ENCODE measurements at regions not wholly inside any gene's neighbourhood (a gene's known extent, or its start where the extent isn't known, plus 50 kb on each side); places are given as distances from the start of the nearest gene placed in this dataset.

- no peak for DNase-seq
- Histone ChIP-seq H3K4me3 (ENCODE audit: low read depth, low read length) (no peak overlapping the region), H3K27ac (no peak overlapping the region), H3K36me3 (replicated peaks) (no peaks in the 10 kb centered on the region), H3K27me3 (replicated peaks) (no peaks in the 10 kb centered on the region)
- in situ Hi-C loops (cut with HindIII; ENCODE audit: low pct_ligation_motif_present, low sequenced_read_pairs): no loop called here
- TF ChIP-seq, protein P1, sequence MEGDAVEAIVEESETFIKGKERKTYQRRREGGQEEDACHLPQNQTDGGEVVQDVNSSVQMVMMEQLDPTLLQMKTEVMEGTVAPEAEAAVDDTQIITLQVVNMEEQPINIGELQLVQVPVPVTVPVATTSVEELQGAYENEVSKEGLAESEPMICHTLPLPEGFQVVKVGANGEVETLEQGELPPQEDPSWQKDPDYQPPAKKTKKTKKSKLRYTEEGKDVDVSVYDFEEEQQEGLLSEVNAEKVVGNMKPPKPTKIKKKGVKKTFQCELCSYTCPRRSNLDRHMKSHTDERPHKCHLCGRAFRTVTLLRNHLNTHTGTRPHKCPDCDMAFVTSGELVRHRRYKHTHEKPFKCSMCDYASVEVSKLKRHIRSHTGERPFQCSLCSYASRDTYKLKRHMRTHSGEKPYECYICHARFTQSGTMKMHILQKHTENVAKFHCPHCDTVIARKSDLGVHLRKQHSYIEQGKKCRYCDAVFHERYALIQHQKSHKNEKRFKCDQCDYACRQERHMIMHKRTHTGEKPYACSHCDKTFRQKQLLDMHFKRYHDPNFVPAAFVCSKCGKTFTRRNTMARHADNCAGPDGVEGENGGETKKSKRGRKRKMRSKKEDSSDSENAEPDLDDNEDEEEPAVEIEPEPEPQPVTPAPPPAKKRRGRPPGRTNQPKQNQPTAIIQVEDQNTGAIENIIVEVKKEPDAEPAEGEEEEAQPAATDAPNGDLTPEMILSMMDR (IDR thresholded peaks at IDR 0.05; ENCODE audit: low read depth, low read length, missing control alignments): no peak
Observed at GRCh38 chr5:155898284-155898683, 428.7 kb upstream of the SGCD start.

DNA sequence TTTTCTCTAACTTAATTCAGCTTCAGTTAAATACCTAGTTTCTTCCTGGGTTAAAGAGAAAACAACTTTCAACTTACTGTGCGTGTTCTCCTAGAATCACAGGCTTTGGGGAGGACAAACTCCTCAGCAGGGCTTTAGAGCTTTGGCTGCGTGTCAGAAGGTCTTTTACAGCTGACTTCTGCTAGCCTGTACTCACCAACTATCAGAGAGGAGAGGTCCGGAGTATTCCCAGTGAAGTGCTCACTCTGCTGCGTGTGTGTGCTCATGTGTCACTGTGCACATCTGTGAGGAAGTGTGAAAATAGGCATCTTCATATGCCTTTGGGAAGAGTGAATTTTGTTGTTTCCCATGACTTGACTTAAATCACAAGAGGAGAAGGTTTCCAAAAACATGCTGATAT is 423.2 kb upstream of the SGCD start:
- no peak overlapping the region for H3K4me3 ChIP-seq (ENCODE audit: low read depth, low read length)
- no peaks in the 10 kb centered on the region for H3K36me3 ChIP-seq (replicated peaks)
- no peak overlapping the region for H3K27ac ChIP-seq
- TF ChIP-seq, protein P1 (IDR thresholded peaks at IDR 0.05; ENCODE audit: low read depth, low read length, missing control alignments): no peak
- H3K27me3 ChIP-seq (replicated peaks): no peaks in the 10 kb centered on the region
- in situ Hi-C loops (cut with HindIII; ENCODE audit: low pct_ligation_motif_present, low sequenced_read_pairs): no loop called here
- no peak for DNase-seq

GRCh38 chr5:155905364-155905763 is 421.6 kb upstream of the SGCD start:
- no peak for DNase-seq
- no peaks in the 10 kb centered on the region for H3K27me3 ChIP-seq (replicated peaks)
- H3K27ac ChIP-seq: no peak overlapping the region
- no peaks in the 10 kb centered on the region for H3K36me3 ChIP-seq (replicated peaks)
- in situ Hi-C loops (cut with HindIII; ENCODE audit: low pct_ligation_motif_present, low sequenced_read_pairs): no loop called here
- TF ChIP-seq, protein P1 (IDR thresholded peaks at IDR 0.05; ENCODE audit: low read depth, low read length, missing control alignments): no peak
- H3K4me3 ChIP-seq (ENCODE audit: low read depth, low read length): no peak overlapping the region

DNA sequence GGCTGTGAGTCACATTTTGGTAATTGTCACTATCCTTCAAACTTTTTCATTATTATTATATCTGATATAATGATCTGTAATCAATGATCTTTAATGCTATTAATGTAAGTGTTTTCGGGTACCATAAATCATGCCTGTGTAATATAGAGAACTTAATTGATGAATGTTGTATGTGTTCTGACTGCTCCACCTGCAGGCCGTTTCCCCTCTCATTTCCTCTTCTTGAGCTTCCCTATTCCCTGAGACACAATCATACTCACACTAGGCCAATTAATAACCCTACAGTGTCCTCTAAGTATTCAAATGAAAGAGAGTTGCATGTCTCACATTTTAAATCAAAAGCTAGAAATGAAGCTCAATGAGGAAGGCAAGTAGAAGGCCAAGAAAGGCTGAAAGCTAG is 420.9 kb upstream of the SGCD start:
- no peaks in the 10 kb centered on the region for H3K36me3 ChIP-seq (replicated peaks)
- TF ChIP-seq, protein P1 (IDR thresholded peaks at IDR 0.05; ENCODE audit: low read depth, low read length, missing control alignments): no peak
- no peak for DNase-seq
- in situ Hi-C loops (cut with HindIII; ENCODE audit: low pct_ligation_motif_present, low sequenced_read_pairs): no loop called here
- no peak overlapping the region for H3K4me3 ChIP-seq (ENCODE audit: low read depth, low read length)
- H3K27me3 ChIP-seq (replicated peaks): no peaks in the 10 kb centered on the region
- no peak overlapping the region for H3K27ac ChIP-seq

- Histone ChIP-seq H3K27me3 (replicated peaks) (no peaks in the 10 kb centered on the region), H3K36me3 (replicated peaks) (no peaks in the 10 kb centered on the region), H3K4me3 (ENCODE audit: low read depth, low read length) (no peak overlapping the region), H3K27ac (no peak overlapping the region)
- in situ Hi-C loops (cut with HindIII; ENCODE audit: low pct_ligation_motif_present, low sequenced_read_pairs): no loop called here
- no peak for DNase-seq
- TF ChIP-seq, protein P1 (IDR thresholded peaks at IDR 0.05; ENCODE audit: low read depth, low read length, missing control alignments): no peak
Observed at GRCh38 chr5:155908543-155908942, 418.4 kb upstream of the SGCD start.

GRCh38 chr5:155912291-155912690 is 414.7 kb upstream of the SGCD start:
- in situ Hi-C loops (cut with HindIII; ENCODE audit: low pct_ligation_motif_present, low sequenced_read_pairs): no loop called here
- no peak overlapping the region for H3K4me3 ChIP-seq (ENCODE audit: low read depth, low read length)
- no peak for DNase-seq
- H3K36me3 ChIP-seq (replicated peaks): no peaks in the 10 kb centered on the region
- H3K27me3 ChIP-seq (replicated peaks): no peaks in the 10 kb centered on the region
- TF ChIP-seq, protein P1 (IDR thresholded peaks at IDR 0.05; ENCODE audit: low read depth, low read length, missing control alignments): no peak
- H3K27ac ChIP-seq: no peak overlapping the region
